Skeletal muscle cell (primary cell): ENCODE measurements at regions not wholly inside any gene's neighbourhood (a gene's known extent, or its start where the extent isn't known, plus 50 kb on each side); places are given as distances from the start of the nearest gene placed in this dataset.
A peak's percentile ranks its signal among the peaks of the same experiment; 100 is the strongest.

Source experiments
- DNase-seq: peaks from one replicate; pipeline ENCODE4 v3.0.0-alpha.2; 2010; ENCODE audit warnings: low read depth
- H3K4me3 ChIP-seq: 2 replicates; pipeline ENCODE4 v1.5.1; 2011; ENCODE audit warnings: low read depth, mild to moderate bottlenecking, control low read depth, low read length, moderate library complexity

GRCh38 chr10:2984682-2985081, 82.7 kb upstream of the PFKP start:
- H3K4me3 ChIP-seq, result no peak overlapping the region
- no peak for DNase-seq

- H3K4me3 ChIP-seq, result no peak overlapping the region
- no peak for DNase-seq
Measured at GRCh38 chr10:2982146-2982545, 85.2 kb upstream of the PFKP start.

- DNase-seq, result no peak
- H3K4me3 ChIP-seq, result no peak overlapping the region
Measured at GRCh38 chr10:2981361-2981801, 86.0 kb upstream of the PFKP start.

GRCh38 chr10:2980791-2981360, 86.5 kb upstream of the PFKP start:
- DNase-seq, result peak; percentile 17
- H3K4me3 ChIP-seq, result no peak overlapping the region

- no peak overlapping the region for H3K4me3 ChIP-seq
- no peak for DNase-seq
Measured at GRCh38 chr10:2980116-2980515, 87.2 kb upstream of the PFKP start.

- H3K4me3 ChIP-seq, result no peak overlapping the region
- no peak for DNase-seq
Measured at GRCh38 chr10:2979306-2979705, 88.0 kb upstream of the PFKP start.

GRCh38 chr10:2978574-2979273, 88.6 kb upstream of the PFKP start:
- DNase-seq, result no peak
- no peak overlapping the region for H3K4me3 ChIP-seq

- H3K4me3 ChIP-seq, result no peak overlapping the region
- peak; percentile 38 for DNase-seq
Measured at GRCh38 chr10:2978111-2978510, 89.2 kb upstream of the PFKP start.

GRCh38 chr10:2974503-2975207, 92.7 kb upstream of the PFKP start:
- DNase-seq, result no peak
- no peak overlapping the region for H3K4me3 ChIP-seq

- H3K4me3 ChIP-seq, result no peak overlapping the region
- DNase-seq, result no peak
Measured at GRCh38 chr10:2974083-2974482, 93.3 kb upstream of the PFKP start.

GRCh38 chr10:2972810-2973209, 94.5 kb upstream of the PFKP start:
- no peak overlapping the region for H3K4me3 ChIP-seq

GRCh38 chr10:2972216-2972615, 95.1 kb upstream of the PFKP start:
- no peak for DNase-seq
- no peak overlapping the region for H3K4me3 ChIP-seq

More at GRCh38 chr10:2972810-2973209, 94.5 kb upstream of the PFKP start:
- no peak for DNase-seq

- no peak for DNase-seq
- H3K4me3 ChIP-seq, result no peak overlapping the region
Measured at GRCh38 chr10:2970190-2970823, 97.0 kb upstream of the PFKP start.

- H3K4me3 ChIP-seq, result no peak overlapping the region
- peak; percentile 65 for DNase-seq
Measured at GRCh38 chr10:2968401-2969058, 98.8 kb upstream of the PFKP start.

GRCh38 chr10:2966134-2966533, 101.2 kb upstream of the PFKP start:
- no peak for DNase-seq
- H3K4me3 ChIP-seq, result no peak overlapping the region

GRCh38 chr10:2964632-2965296, 102.6 kb upstream of the PFKP start:
- DNase-seq, result no peak
- no peak overlapping the region for H3K4me3 ChIP-seq

- DNase-seq, result no peak
Measured at GRCh38 chr10:2963889-2964631, 103.3 kb upstream of the PFKP start.

GRCh38 chr10:2962194-2962593, 105.2 kb upstream of the PFKP start:
- no peak overlapping the region for H3K4me3 ChIP-seq
- DNase-seq, result no peak

More at GRCh38 chr10:2963889-2964631, 103.3 kb upstream of the PFKP start:
- no peak overlapping the region for H3K4me3 ChIP-seq

GRCh38 chr10:2958659-2959058, 108.7 kb upstream of the PFKP start:
- no peak overlapping the region for H3K4me3 ChIP-seq
- DNase-seq, result no peak
